SIG-M5 (cell line): ENCODE measurements at regions not wholly inside any gene's neighbourhood (a gene's known extent, or its start where the extent isn't known, plus 50 kb on each side); places are given as distances from the start of the nearest gene placed in this dataset.

Source experiments
- DNase-seq: peaks from one replicate; lab custom pipeline; 2025; lab: John Stamatoyannopoulos, UW

DNA sequence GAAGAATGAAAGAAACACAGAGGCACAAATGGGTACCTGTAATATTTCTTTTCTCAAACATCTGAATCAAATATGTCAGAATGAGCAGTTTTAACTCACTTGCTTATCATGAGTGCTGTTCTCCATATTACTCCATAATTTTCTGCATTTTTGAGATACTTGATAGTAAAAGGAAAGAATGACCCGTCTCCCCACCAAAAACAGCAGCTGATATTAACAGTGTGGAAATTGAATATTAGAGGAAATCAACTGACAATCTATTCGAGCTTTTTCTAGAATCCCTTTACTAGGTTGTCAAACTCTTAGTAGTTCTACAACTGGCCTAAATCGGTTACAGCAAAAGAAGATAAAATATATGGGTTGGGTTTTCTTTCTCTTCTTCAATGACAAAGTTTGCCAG, 49.9 kb upstream of the HELT start:
- DNase-seq = no peak
